CD4-positive, alpha-beta T cell (primary cell): ENCODE measurements at regions not wholly inside any gene's neighbourhood (a gene's known extent, or its start where the extent isn't known, plus 50 kb on each side); places are given as distances from the start of the nearest gene placed in this dataset.
"Not testable (repeated sequence)": the region's sequence is repeated elsewhere in the genome, so short reads cannot be mapped to it uniquely, and the experiment has no call there.

Source experiments
- ATAC-seq: fragments of 200-7000 bp; cut with Tn5 transposase; one replicate; pipeline ENCODE4 v1.10.0; 2022; ENCODE audit warnings: mild to moderate bottlenecking; ENCODE audit not compliant: poor library complexity
- CTCF ChIA-PET: fragments of 350-600 bp; sonication (Branson Sonifier 250); formaldehyde crosslinking; loops from one replicate; lab custom pipeline; 2021; ENCODE audit warnings: antibody characterized with exemption, inconsistent platforms; lab: Charles Lee
- POLR2A ChIA-PET: fragments of 350-600 bp; sonication (Branson Sonifier 250); formaldehyde crosslinking; loops from one replicate; lab custom pipeline; 2021; ENCODE audit warnings: antibody characterized with exemption, inconsistent platforms; lab: Charles Lee
- DNase-seq, 14 experiments: peaks; one replicate each; pipeline ENCODE4 v3.0.0-alpha.2; 2013 to 2020; ENCODE audit warnings: mixed read lengths in 2 of 14
- H3K27ac ChIP-seq, 2 donors: one replicate each; pipeline versions ENCODE4 v1.5.1 to v1.7.0; 2013; ENCODE audit warnings: low read length in 2 of 2, low read depth in 1 of 2, mild to moderate bottlenecking in 1 of 2
- H3K27me3 ChIP-seq, 2 experiments: 1 replicate in 1 of 2; 2 replicates in 1 of 2; pipeline versions ENCODE4 v1.6.1 to v1.7.0; 2013; ENCODE audit warnings: low read length in 2 of 2, control low read depth in 1 of 2, mild to moderate bottlenecking in 1 of 2, moderate library complexity in 1 of 2; ENCODE audit not compliant: insufficient read depth in 2 of 2, control insufficient read depth in 1 of 2
- H3K36me3 ChIP-seq: one replicate; pipeline ENCODE4 v1.6.1; 2013; ENCODE audit warnings: low read length, control low read depth; ENCODE audit not compliant: insufficient read depth
- H3K4me1 ChIP-seq: one replicate; pipeline ENCODE4 v1.6.1; 2013; ENCODE audit warnings: low read length, control low read depth; ENCODE audit not compliant: insufficient read depth
- H3K4me3 ChIP-seq: one replicate; pipeline ENCODE4 v1.5.1; 2013; ENCODE audit warnings: mild to moderate bottlenecking, low read length, moderate library complexity
- H3K9me3 ChIP-seq, 2 experiments: 1 replicate in 1 of 2; 2 replicates in 1 of 2; pipeline versions ENCODE4 v1.6.1 to v1.7.0; 2013; ENCODE audit warnings: low read length in 2 of 2, mild to moderate bottlenecking in 2 of 2, control low read depth in 1 of 2, moderate library complexity in 1 of 2; ENCODE audit not compliant: control insufficient read depth in 1 of 2, insufficient read depth in 1 of 2
- H3K27ac Mint-ChIP-seq: one replicate; pipeline ENCODE4 v1.8.0; 2020; ENCODE audit warnings: mixed read lengths
- H3K27me3 Mint-ChIP-seq: one replicate; pipeline ENCODE4 v1.8.0; 2021; ENCODE audit warnings: mixed read lengths
- H3K36me3 Mint-ChIP-seq: one replicate; pipeline ENCODE4 v1.8.0; 2021; ENCODE audit warnings: low read depth, mixed read lengths
- H3K4me1 Mint-ChIP-seq: one replicate; pipeline ENCODE4 v1.8.0; 2021; ENCODE audit warnings: low read depth, mixed read lengths
- H3K4me3 Mint-ChIP-seq: one replicate; pipeline ENCODE4 v1.8.0; 2020; ENCODE audit warnings: mild to moderate bottlenecking, mixed read lengths
- H3K9me3 Mint-ChIP-seq: one replicate; pipeline ENCODE4 v1.8.0; 2020; ENCODE audit warnings: mixed read lengths
- CTCF ChIP-seq: fragments of 200-600 bp; IDR thresholded peaks from one replicate; pipeline ENCODE4 v1.8.0; 2022; ENCODE audit warnings: antibody characterized with exemption, mild to moderate bottlenecking
- intact Hi-C, 2 experiments: fragments of 100-400 bp; cut with DNase I in 1 of 2; cut with micrococcal nuclease in 1 of 2; formaldehyde crosslinking; loops; one replicate each; pipeline versions ENCODE4 v1.15.1 to v1.9.0; 2023 to 2025; cut with DNase I, micrococcal nuclease

DNA sequence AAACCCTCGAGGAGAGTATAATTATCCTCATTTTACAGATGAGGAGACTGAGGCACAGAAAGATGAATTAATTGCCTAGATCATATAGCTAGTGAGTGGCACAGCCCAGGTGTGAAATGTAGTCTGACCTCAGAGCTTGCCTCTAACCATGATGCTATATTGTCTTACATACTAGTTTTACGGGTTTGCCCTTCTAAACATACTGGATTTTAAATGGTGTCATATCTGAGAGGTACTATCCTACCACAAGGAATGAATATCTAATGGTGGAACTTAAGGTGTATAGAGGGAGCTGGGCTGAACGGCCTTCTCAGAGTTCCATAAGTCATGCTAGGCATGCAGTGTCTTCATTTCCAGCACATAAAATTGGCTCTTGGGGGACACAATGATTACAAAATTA, 77.9 kb upstream of the EDEM3 start:
- Mint-ChIP-seq H3K4me3 (no peak overlapping the region), H3K4me1 (no peaks in the 10 kb centered on the region), H3K9me3 (no peaks in the 10 kb centered on the region), H3K27ac (no peak overlapping the region), H3K36me3 (peaks cover 7% of the 10 kb centered on the region), H3K27me3 (no peaks in the 10 kb centered on the region)
- no peaks in the 10 kb centered on the region for H3K36me3 ChIP-seq
- intact Hi-C loops = no loop called here
- H3K27me3 ChIP-seq = no peaks in the 10 kb centered on the region
- no peak overlapping the region for H3K27ac ChIP-seq
- no peaks in the 10 kb centered on the region for H3K4me1 ChIP-seq
- no peak for TF ChIP-seq CTCF
- no peaks in the 10 kb centered on the region for H3K9me3 ChIP-seq
- CTCF ChIA-PET = interaction anchor here (0.8 to 1.0 kb wide), 2 partner anchors 10 to 149 kb away, joined by 3 to 4 read pairs; no protein-coding TSS in a partner anchor
- ATAC-seq = no peak
- no peak overlapping the region for H3K4me3 ChIP-seq
- DNase-seq = no peak
- POLR2A ChIA-PET = no interaction called here

GRCh38 chr1:184829496-184829895, 74.8 kb upstream of the EDEM3 start:
- H3K27ac ChIP-seq, H3K27me3 ChIP-seq, H3K36me3 Mint-ChIP-seq, CTCF ChIA-PET, POLR2A ChIA-PET, H3K27ac Mint-ChIP-seq, intact Hi-C loops, H3K4me1 ChIP-seq, H3K9me3 Mint-ChIP-seq, DNase-seq, H3K27me3 Mint-ChIP-seq, H3K9me3 ChIP-seq, ATAC-seq, H3K4me3 Mint-ChIP-seq, H3K4me3 ChIP-seq, H3K36me3 ChIP-seq, H3K4me1 Mint-ChIP-seq: not testable (repeated sequence)

GRCh38 chr1:184828369-184828717, 73.7 kb upstream of the EDEM3 start:
- H3K27ac ChIP-seq = no peak overlapping the region
- Mint-ChIP-seq H3K27me3 (no peaks in the 10 kb centered on the region), H3K27ac (no peak overlapping the region), H3K9me3 (no peaks in the 10 kb centered on the region), H3K36me3 (peaks cover 8% of the 10 kb centered on the region), H3K4me1 (no peaks in the 10 kb centered on the region), H3K4me3 (no peak overlapping the region)
- CTCF ChIA-PET = interaction anchor here (0.9 to 1.3 kb wide), 2 partner anchors 10 to 154 kb away, joined by 3 to 7 read pairs; no protein-coding TSS in a partner anchor
- no peak overlapping the region for H3K4me3 ChIP-seq
- peaks cover 11% of the 10 kb centered on the region for H3K36me3 ChIP-seq
- H3K9me3 ChIP-seq = no peaks in the 10 kb centered on the region
- TF ChIP-seq CTCF = no peak
- H3K4me1 ChIP-seq = no peaks in the 10 kb centered on the region
- POLR2A ChIA-PET = no interaction called here
- DNase-seq = no peak
- no peak for ATAC-seq
- intact Hi-C loops = no loop called here
- H3K27me3 ChIP-seq = no peaks in the 10 kb centered on the region
